ENCODE measurements at regions not wholly inside any gene's neighbourhood (a gene's known extent, or its start where the extent isn't known, plus 50 kb on each side); places are given as distances from the start of the nearest gene placed in this dataset.

DNA sequence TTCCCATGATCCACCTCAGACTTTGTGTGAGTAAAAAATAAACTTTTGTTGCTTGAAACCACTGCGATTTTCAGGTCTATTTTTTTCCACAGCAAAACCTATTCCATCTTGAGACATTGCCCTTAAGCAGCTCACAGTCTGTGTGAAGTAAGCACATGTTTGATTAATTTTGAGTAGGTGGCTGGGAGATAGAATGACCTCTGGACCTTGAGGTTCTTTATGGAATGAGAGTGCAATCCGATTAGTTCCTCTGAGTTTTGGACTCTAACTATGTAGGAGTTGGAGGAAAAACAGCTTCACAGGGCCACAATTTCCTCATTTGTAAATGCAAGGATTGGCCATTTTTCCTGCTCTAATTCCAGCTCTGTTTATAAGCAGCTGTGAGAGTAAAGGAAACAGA, 234.1 kb upstream of the IGFBP7 start:
- no TSS peak for BruUV-seq (replicated peaks)
- Histone ChIP-seq H3K4me1 (ENCODE audit: control insufficient read depth, extremely low read depth, insufficient read depth, low read length) (no peaks in the 10 kb centered on the region), H3K9ac (replicated peaks; ENCODE audit: extremely low read depth, insufficient read depth, low read length) (no peak overlapping the region), H3K79me2 (ENCODE audit: control insufficient read depth, insufficient read depth, low read length) (no peaks in the 10 kb centered on the region), H2AFZ (ENCODE audit: low read depth, low read length) (no peak overlapping the region), H4K20me1 (replicated peaks; ENCODE audit: control insufficient read depth, extremely low read depth, insufficient read depth, low read length) (no peaks in the 10 kb centered on the region), H3K36me3 (ENCODE audit: control insufficient read depth in 2 of 2, extremely low read depth in 1 of 2, insufficient read depth in 2 of 2, low read length in 2 of 2) (no peaks in the 10 kb centered on the region), H3K27me3 (ENCODE audit: control insufficient read depth in 2 of 2, insufficient read depth in 2 of 2, low read length in 2 of 2) (no peaks in the 10 kb centered on the region), H3K27ac (ENCODE audit: insufficient read depth, low read depth, low read length) (no peak overlapping the region), H3K4me3 (replicated peaks in 1 of 3; ENCODE audit: insufficient read depth in 1 of 3, low read depth in 1 of 3, low read length in 3 of 3) (no peak overlapping the region), H3K9me3 (replicated peaks; ENCODE audit: control insufficient read depth, insufficient read depth, low read length) (no peaks in the 10 kb centered on the region), H3K4me2 (ENCODE audit: insufficient read depth, low read length) (no peak overlapping the region), H3K9me1 (replicated peaks; ENCODE audit: control insufficient read depth, extremely low read depth, insufficient read depth, low read length) (no peaks in the 10 kb centered on the region)
- ChIA-PET POLR2A (no interaction called here), CTCF (no interaction called here)
- DNase-seq (ENCODE audit: low read depth, low spot score) (no peak), FAIRE-seq (no peak)
- dilution Hi-C loops (cut with MboI; ENCODE audit: extremely low pct_ligation_motif_present, low sequenced_read_pairs) (no loop called here), intact Hi-C loops (cut with micrococcal nuclease) (no loop called here)
- TF ChIP-seq GATA2 (IDR thresholded peaks at IDR 0.05; ENCODE audit: insufficient read depth, insufficient read length, low read depth, low read length): no peak
- TF ChIP-seq EZH2 (IDR thresholded peaks at IDR 0.05; ENCODE audit: borderline replicate concordance, low read depth, low read length, severe bottlenecking): no peak
- TF ChIP-seq MYC (IDR thresholded peaks at IDR 0.05; ENCODE audit: low read depth, low read length): no peak
- TF ChIP-seq, protein P1, sequence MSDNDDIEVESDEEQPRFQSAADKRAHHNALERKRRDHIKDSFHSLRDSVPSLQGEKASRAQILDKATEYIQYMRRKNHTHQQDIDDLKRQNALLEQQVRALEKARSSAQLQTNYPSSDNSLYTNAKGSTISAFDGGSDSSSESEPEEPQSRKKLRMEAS (IDR thresholded peaks at IDR 0.05; ENCODE audit: insufficient read depth, insufficient read length): no peak
- TF ChIP-seq JUN (IDR thresholded peaks at IDR 0.05; ENCODE audit: borderline replicate concordance, insufficient read depth, insufficient read length, low read depth): no peak
- TF ChIP-seq, protein P2, sequence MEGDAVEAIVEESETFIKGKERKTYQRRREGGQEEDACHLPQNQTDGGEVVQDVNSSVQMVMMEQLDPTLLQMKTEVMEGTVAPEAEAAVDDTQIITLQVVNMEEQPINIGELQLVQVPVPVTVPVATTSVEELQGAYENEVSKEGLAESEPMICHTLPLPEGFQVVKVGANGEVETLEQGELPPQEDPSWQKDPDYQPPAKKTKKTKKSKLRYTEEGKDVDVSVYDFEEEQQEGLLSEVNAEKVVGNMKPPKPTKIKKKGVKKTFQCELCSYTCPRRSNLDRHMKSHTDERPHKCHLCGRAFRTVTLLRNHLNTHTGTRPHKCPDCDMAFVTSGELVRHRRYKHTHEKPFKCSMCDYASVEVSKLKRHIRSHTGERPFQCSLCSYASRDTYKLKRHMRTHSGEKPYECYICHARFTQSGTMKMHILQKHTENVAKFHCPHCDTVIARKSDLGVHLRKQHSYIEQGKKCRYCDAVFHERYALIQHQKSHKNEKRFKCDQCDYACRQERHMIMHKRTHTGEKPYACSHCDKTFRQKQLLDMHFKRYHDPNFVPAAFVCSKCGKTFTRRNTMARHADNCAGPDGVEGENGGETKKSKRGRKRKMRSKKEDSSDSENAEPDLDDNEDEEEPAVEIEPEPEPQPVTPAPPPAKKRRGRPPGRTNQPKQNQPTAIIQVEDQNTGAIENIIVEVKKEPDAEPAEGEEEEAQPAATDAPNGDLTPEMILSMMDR (IDR thresholded peaks at IDR 0.05; ENCODE audit: extremely low read depth in 1 of 2, insufficient read depth in 1 of 2, low read depth in 1 of 2, low read length in 2 of 2): no peak
- no peak for TF ChIP-seq POLR2A (IDR thresholded peaks at IDR 0.05; ENCODE audit: low read depth, low read length)
- TF ChIP-seq POLR2AphosphoS5 (IDR thresholded peaks at IDR 0.05; ENCODE audit: insufficient read depth, low read depth, low read length): no peak
- no peak for TF ChIP-seq FOS (IDR thresholded peaks at IDR 0.05; ENCODE audit: borderline replicate concordance, insufficient read depth, low read length)

Measured in endothelial cell of umbilical vein (primary cell).